IPS-15b (cell line): ENCODE measurements at regions not wholly inside any gene's neighbourhood (a gene's known extent, or its start where the extent isn't known, plus 50 kb on each side); places are given as distances from the start of the nearest gene placed in this dataset.

Source experiments
- H3K27me3 ChIP-seq: one replicate; pipeline ENCODE4 v1.6.1; 2013; ENCODE audit warnings: low read length; ENCODE audit not compliant: control insufficient read depth, insufficient read depth
- H3K36me3 ChIP-seq: one replicate; pipeline ENCODE4 v1.6.1; 2013; ENCODE audit warnings: low read length; ENCODE audit not compliant: control insufficient read depth, insufficient read depth
- H3K4me1 ChIP-seq: one replicate; pipeline ENCODE4 v1.6.1; 2013; ENCODE audit warnings: mild to moderate bottlenecking, low read length; ENCODE audit not compliant: control insufficient read depth, insufficient read depth
- H3K4me3 ChIP-seq: one replicate; pipeline ENCODE4 v1.5.1; 2013; ENCODE audit warnings: low read depth, low read length
- H3K9ac ChIP-seq: one replicate; pipeline ENCODE4 v1.6.1; 2013; ENCODE audit warnings: low read depth, mild to moderate bottlenecking, low read length
- H3K9me3 ChIP-seq: one replicate; pipeline ENCODE4 v1.6.1; 2013; ENCODE audit warnings: mild to moderate bottlenecking, low read length; ENCODE audit not compliant: control insufficient read depth, insufficient read depth

- Histone ChIP-seq H3K9ac (no peak overlapping the region), H3K9me3 (no peaks in the 10 kb centered on the region), H3K4me1 (peaks cover 29% of the 10 kb centered on the region), H3K27me3 (no peaks in the 10 kb centered on the region), H3K36me3 (no peaks in the 10 kb centered on the region), H3K4me3 (no peak overlapping the region)
Measured at GRCh38 chr10:28806488-28806941, 129.2 kb downstream of the BAMBI start.

- no peaks in the 10 kb centered on the region for H3K27me3 ChIP-seq
- no peak overlapping the region for H3K9ac ChIP-seq
- no peak overlapping the region for H3K4me3 ChIP-seq
- peaks cover 29% of the 10 kb centered on the region for H3K4me1 ChIP-seq
- no peaks in the 10 kb centered on the region for H3K36me3 ChIP-seq
- H3K9me3 ChIP-seq = no peaks in the 10 kb centered on the region
Measured at GRCh38 chr10:28806951-28807759, 129.8 kb downstream of the BAMBI start.

GRCh38 chr10:28807760-28808613 is 130.7 kb downstream of the BAMBI start:
- Histone ChIP-seq H3K36me3 (no peaks in the 10 kb centered on the region), H3K27me3 (no peaks in the 10 kb centered on the region), H3K9ac (no peak overlapping the region), H3K4me3 (no peak overlapping the region), H3K4me1 (peaks cover 29% of the 10 kb centered on the region), H3K9me3 (no peaks in the 10 kb centered on the region)

- Histone ChIP-seq H3K9me3 (no peaks in the 10 kb centered on the region), H3K27me3 (no peaks in the 10 kb centered on the region), H3K4me1 (peaks cover 29% of the 10 kb centered on the region), H3K4me3 (no peak overlapping the region), H3K36me3 (no peaks in the 10 kb centered on the region), H3K9ac (no peak overlapping the region)
Measured at GRCh38 chr10:28808693-28809092, 131.4 kb downstream of the BAMBI start.

- Histone ChIP-seq H3K27me3 (no peaks in the 10 kb centered on the region), H3K4me1 (peaks cover 29% of the 10 kb centered on the region), H3K9me3 (no peaks in the 10 kb centered on the region), H3K4me3 (peak overlapping the region; percentile 2), H3K9ac (no peak overlapping the region), H3K36me3 (no peaks in the 10 kb centered on the region)
Measured at GRCh38 chr10:28810057-28810870, 132.9 kb downstream of the BAMBI start.

- peaks cover 27% of the 10 kb centered on the region for H3K4me1 ChIP-seq
- no peaks in the 10 kb centered on the region for H3K9me3 ChIP-seq
- H3K4me3 ChIP-seq = no peak overlapping the region
- H3K36me3 ChIP-seq = no peaks in the 10 kb centered on the region
- no peak overlapping the region for H3K9ac ChIP-seq
- no peaks in the 10 kb centered on the region for H3K27me3 ChIP-seq
Measured at GRCh38 chr10:28811639-28812349, 134.5 kb downstream of the BAMBI start.

- H3K36me3 ChIP-seq = no peaks in the 10 kb centered on the region
- no peak overlapping the region for H3K4me3 ChIP-seq
- H3K9me3 ChIP-seq = no peaks in the 10 kb centered on the region
- peaks cover 20% of the 10 kb centered on the region for H3K4me1 ChIP-seq
- no peak overlapping the region for H3K9ac ChIP-seq
- no peaks in the 10 kb centered on the region for H3K27me3 ChIP-seq
Measured at GRCh38 chr10:28812384-28813372, 135.4 kb downstream of the BAMBI start.

GRCh38 chr10:28815681-28816080 is 138.4 kb downstream of the BAMBI start:
- Histone ChIP-seq H3K4me3 (no peak overlapping the region), H3K36me3 (no peaks in the 10 kb centered on the region), H3K27me3 (no peaks in the 10 kb centered on the region), H3K9me3 (no peaks in the 10 kb centered on the region), H3K9ac (no peak overlapping the region), H3K4me1 (peaks cover 6% of the 10 kb centered on the region)

- H3K27me3 ChIP-seq = no peaks in the 10 kb centered on the region
- peaks cover 2% of the 10 kb centered on the region for H3K4me1 ChIP-seq
- no peak overlapping the region for H3K9ac ChIP-seq
Measured at GRCh38 chr10:28822719-28823464, 145.6 kb downstream of the BAMBI start.

More at GRCh38 chr10:28822719-28823464, 145.6 kb downstream of the BAMBI start:
- H3K4me3 ChIP-seq = no peak overlapping the region
- no peaks in the 10 kb centered on the region for H3K36me3 ChIP-seq
- H3K9me3 ChIP-seq = no peaks in the 10 kb centered on the region
